BLaER1 treated with 17β-estradiol and CSF1 and Interleukin-3, amounts not matched to agents 10 nM and 100 nM (cell line): ENCODE measurements at regions not wholly inside any gene's neighbourhood (a gene's known extent, or its start where the extent isn't known, plus 50 kb on each side); places are given as distances from the start of the nearest gene placed in this dataset.
"Not testable (repeated sequence)": the region's sequence is repeated elsewhere in the genome, so short reads cannot be mapped to it uniquely, and the experiment has no call there.

Source experiments
- H3K27ac ChIP-seq, 11 experiments: shearing (Covaris generic); formaldehyde crosslinking; 2 replicates each; pipeline ENCODE4 v1.8.1; 2022
- H3K27me3 ChIP-seq, 11 experiments: shearing (Covaris generic); formaldehyde crosslinking; 2 replicates each; pipeline ENCODE4 v1.8.1; 2022
- H3K36me3 ChIP-seq, 11 experiments: shearing (Covaris generic); formaldehyde crosslinking; 2 replicates each; pipeline ENCODE4 v1.8.1; 2022
- H3K4me1 ChIP-seq, 10 experiments: shearing (Covaris generic); formaldehyde crosslinking; 2 replicates each; pipeline ENCODE4 v1.8.1; 2022
- H3K4me2 ChIP-seq, 11 experiments: shearing (Covaris generic); formaldehyde crosslinking; 2 replicates each; pipeline ENCODE4 v1.8.1; 2022
- H3K4me3 ChIP-seq, 10 experiments: shearing (Covaris generic); formaldehyde crosslinking; 2 replicates each; pipeline ENCODE4 v1.8.1; 2022
- H3K9ac ChIP-seq, 11 experiments: shearing (Covaris generic); formaldehyde crosslinking; 2 replicates each; pipeline ENCODE4 v1.8.1; 2022
- H3K9me3 ChIP-seq, 11 experiments: shearing (Covaris generic); formaldehyde crosslinking; replicated peaks in 1 of 11; 2 replicates each; pipeline ENCODE4 v1.8.1; 2022
- H4K20me1 ChIP-seq, 11 experiments: shearing (Covaris generic); formaldehyde crosslinking; 2 replicates each; pipeline ENCODE4 v1.8.1; 2022
- Cebpa-rat ChIP-seq, 11 experiments: shearing (Covaris generic); IDR thresholded peaks; 2 replicates each; pipeline ENCODE4 v1.8.1; 2022

GRCh38 chr9:25804856-25805255 is 126.6 kb upstream of the TUSC1 start:
- Histone ChIP-seq H3K4me3 (no peak overlapping the region), H3K4me1 (no peaks in the 10 kb centered on the region), H3K36me3 (no peaks in the 10 kb centered on the region), H3K27ac (no peak overlapping the region), H3K27me3 (no peaks in the 10 kb centered on the region), H3K9me3 (no peaks in the 10 kb centered on the region), H4K20me1 (no peaks in the 10 kb centered on the region), H3K4me2 (no peak overlapping the region), H3K9ac (no peak overlapping the region)
- no peak for TF ChIP-seq Cebpa-rat (IDR thresholded peaks at IDR 0.05)

DNA sequence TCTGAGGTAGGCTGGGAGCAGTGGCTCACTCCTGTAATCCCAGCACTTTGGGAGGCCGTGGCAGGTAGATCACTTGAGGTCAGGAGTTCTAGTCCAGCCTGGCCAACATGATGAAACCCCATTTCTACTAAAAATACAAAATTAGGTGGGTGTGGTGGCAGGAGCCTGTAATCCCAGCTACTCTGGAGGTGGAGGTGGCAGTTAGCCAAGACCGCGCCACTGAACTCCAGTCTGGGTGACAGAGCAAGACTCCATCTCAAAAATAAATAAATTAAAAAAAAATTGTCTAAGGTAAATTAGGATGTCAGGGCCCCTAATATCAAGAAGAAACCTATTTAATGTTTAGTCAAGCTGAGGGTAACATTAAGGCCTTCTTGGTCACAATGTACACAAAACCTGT is 123.7 kb upstream of the TUSC1 start:
- not testable (repeated sequence) for H3K4me1 ChIP-seq, H4K20me1 ChIP-seq, H3K36me3 ChIP-seq, H3K27ac ChIP-seq, H3K4me2 ChIP-seq, H3K4me3 ChIP-seq, H3K9me3 ChIP-seq, H3K27me3 ChIP-seq, H3K9ac ChIP-seq

GRCh38 chr9:25773805-25774204 is 95.6 kb upstream of the TUSC1 start:
- H3K4me2 ChIP-seq = no peak overlapping the region
- no peak for TF ChIP-seq Cebpa-rat (IDR thresholded peaks at IDR 0.05)
- H4K20me1 ChIP-seq = no peaks in the 10 kb centered on the region
- no peaks in the 10 kb centered on the region for H3K27me3 ChIP-seq
- H3K9me3 ChIP-seq = no peaks in the 10 kb centered on the region
- no peak overlapping the region for H3K9ac ChIP-seq
- H3K4me1 ChIP-seq = peaks cover 0 to 1% (median 0%) of the 10 kb centered on the region in 10 experiments; a peak in 2 of 20 replicates
- no peak overlapping the region for H3K27ac ChIP-seq
- no peak overlapping the region for H3K4me3 ChIP-seq
- no peaks in the 10 kb centered on the region for H3K36me3 ChIP-seq

GRCh38 chr9:25755951-25756350 is 77.7 kb upstream of the TUSC1 start:
- no peak for TF ChIP-seq Cebpa-rat (IDR thresholded peaks at IDR 0.05)
- Histone ChIP-seq H3K4me1 (no peaks in the 10 kb centered on the region), H4K20me1 (no peaks in the 10 kb centered on the region), H3K36me3 (no peaks in the 10 kb centered on the region), H3K9ac (no peak overlapping the region), H3K9me3 (no peaks in the 10 kb centered on the region), H3K4me3 (no peak overlapping the region), H3K27ac (no peak overlapping the region), H3K4me2 (no peak overlapping the region), H3K27me3 (no peaks in the 10 kb centered on the region)

DNA sequence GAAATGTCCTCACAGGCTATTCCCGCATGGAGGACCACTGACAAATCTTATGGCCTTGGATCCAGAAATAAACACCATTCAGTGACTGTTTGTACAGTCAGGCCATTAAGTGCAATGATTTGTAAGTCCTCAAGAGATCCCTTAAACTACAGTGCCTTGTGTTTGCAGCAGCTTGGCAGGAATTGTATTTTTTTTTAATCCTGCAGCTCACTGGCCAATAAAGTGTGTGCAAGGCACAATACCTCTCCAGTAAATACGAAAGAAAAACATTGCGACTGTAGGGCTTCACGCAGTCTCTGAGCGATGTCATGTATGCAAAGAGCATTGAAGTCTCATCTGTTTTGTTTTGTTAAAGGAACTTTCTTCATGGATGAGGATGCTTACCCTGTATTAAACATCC is 74.2 kb upstream of the TUSC1 start:
- H3K9ac ChIP-seq = no peak overlapping the region
- no peaks in the 10 kb centered on the region for H3K36me3 ChIP-seq
- H3K9me3 ChIP-seq = no peaks in the 10 kb centered on the region
- H3K27ac ChIP-seq = no peak overlapping the region
- H3K4me1 ChIP-seq = no peaks in the 10 kb centered on the region; a peak in 1 of 20 replicates
- TF ChIP-seq Cebpa-rat (IDR thresholded peaks at IDR 0.05) = no peak
- no peaks in the 10 kb centered on the region for H4K20me1 ChIP-seq
- no peaks in the 10 kb centered on the region for H3K27me3 ChIP-seq
- no peak overlapping the region for H3K4me2 ChIP-seq
- no peak overlapping the region for H3K4me3 ChIP-seq

DNA sequence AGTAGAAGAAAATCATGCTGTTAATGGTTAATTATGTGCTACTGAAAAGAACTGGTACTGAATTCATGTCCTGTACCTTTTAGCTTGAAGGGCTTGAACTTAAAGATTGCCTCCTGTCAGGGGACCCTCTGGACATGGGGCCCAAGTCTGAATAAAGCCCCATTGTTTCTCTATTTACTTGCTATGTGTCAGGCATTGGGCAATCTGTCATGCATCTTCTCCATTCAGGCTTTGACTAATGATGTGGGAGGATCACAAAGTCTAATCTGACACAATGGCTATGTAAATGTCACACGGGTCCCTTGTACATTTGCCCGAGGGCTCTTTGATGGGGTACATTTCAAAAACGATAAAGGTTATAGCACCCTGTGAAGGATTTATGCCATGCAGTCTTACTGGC is 64.0 kb upstream of the TUSC1 start:
- H4K20me1 ChIP-seq = no peaks in the 10 kb centered on the region
- no peaks in the 10 kb centered on the region for H3K36me3 ChIP-seq
- TF ChIP-seq Cebpa-rat (IDR thresholded peaks at IDR 0.05) = no peak
- no peak overlapping the region for H3K9ac ChIP-seq
- no peaks in the 10 kb centered on the region for H3K4me1 ChIP-seq
- no peaks in the 10 kb centered on the region for H3K27me3 ChIP-seq
- no peak overlapping the region for H3K4me3 ChIP-seq
- H3K9me3 ChIP-seq = no peaks in the 10 kb centered on the region
- H3K4me2 ChIP-seq = no peak overlapping the region
- no peak overlapping the region for H3K27ac ChIP-seq

DNA sequence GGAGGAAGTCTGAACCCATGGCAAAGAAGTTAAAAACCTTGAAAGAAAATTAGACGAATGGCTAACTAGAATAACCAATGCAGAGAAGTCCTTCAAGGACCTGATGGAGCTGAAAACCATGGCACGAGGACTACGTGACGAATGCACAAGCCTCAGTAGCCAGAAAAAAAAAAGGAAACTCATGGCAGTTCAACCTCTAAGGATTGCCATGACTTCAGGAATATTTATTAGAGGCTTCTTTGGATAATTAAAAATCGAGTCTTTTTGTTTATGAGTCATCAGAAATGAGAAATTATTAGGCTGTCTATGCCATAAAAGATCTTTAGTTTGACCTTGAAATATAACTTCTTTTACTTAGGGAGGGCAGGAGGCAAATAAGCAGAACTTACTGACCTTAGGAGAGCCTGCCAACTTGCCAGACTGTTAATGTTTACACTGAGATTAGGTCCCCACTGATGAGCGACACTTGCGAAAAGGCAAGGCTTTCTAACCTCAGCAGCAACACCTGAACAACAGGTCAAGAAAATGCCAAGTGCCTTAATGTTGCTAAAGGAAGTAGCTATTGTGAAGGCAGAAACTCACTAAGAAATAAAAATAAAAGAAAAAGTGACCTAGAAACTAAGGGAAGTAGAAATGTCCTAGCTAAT is 55.2 kb upstream of the TUSC1 start:
- Histone ChIP-seq H3K36me3 (no peaks in the 10 kb centered on the region), H3K27me3 (no peaks in the 10 kb centered on the region), H3K4me1 (no peaks in the 10 kb centered on the region), H3K9ac (no peak overlapping the region), H3K27ac (no peak overlapping the region), H3K4me3 (no peak overlapping the region), H3K9me3 (no peaks in the 10 kb centered on the region), H3K4me2 (no peak overlapping the region), H4K20me1 (no peaks in the 10 kb centered on the region)
- no peak for TF ChIP-seq Cebpa-rat (IDR thresholded peaks at IDR 0.05)

DNA sequence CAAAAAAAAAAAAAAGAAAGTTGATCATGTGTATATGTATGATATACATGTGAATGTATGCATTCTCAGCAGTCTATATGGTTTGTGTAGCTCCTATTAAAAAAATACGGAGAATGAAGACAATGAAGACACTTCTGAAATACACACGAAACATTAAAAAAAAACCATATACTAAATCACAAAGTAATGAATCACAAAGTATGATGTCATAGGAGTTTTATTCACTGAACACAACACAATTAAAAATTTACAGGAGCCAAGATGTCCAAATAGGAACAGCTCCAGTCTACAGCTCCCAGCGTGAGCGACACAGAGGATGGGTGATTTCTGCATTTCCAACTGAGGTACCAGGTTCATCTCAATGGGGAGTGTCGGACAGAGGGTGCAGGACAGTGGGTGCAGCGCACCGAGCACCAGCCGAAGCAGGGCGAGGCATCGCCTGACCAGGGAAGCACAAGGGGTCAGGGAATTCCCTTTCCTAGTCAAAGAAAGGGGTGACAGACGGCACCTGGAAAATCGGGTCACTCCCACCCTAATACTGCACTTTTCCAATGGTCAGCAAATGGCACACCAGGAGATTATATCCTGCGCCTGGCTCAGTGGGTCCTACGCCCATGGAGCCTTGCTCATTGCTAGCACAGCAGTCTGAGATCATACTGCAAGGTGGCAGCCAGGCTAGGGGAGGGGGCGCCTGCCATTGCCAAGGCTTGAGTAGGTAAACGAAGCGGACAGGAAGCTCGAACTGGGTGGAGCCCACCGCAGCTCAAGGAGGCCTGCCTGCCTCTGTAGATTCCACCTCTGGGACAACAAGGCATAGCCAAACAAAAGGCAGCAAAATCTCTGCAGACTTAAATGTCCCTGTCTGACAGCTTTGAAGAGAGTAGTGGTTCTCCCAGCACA is 53.9 kb upstream of the TUSC1 start:
- not testable (repeated sequence) for H3K4me1 ChIP-seq, H3K9me3 ChIP-seq, H4K20me1 ChIP-seq, H3K9ac ChIP-seq, H3K4me3 ChIP-seq, H3K4me2 ChIP-seq, H3K36me3 ChIP-seq, H3K27me3 ChIP-seq, H3K27ac ChIP-seq
